ENCODE measurements at regions not wholly inside any gene's neighbourhood (a gene's known extent, or its start where the extent isn't known, plus 50 kb on each side); places are given as distances from the start of the nearest gene placed in this dataset.

DNA sequence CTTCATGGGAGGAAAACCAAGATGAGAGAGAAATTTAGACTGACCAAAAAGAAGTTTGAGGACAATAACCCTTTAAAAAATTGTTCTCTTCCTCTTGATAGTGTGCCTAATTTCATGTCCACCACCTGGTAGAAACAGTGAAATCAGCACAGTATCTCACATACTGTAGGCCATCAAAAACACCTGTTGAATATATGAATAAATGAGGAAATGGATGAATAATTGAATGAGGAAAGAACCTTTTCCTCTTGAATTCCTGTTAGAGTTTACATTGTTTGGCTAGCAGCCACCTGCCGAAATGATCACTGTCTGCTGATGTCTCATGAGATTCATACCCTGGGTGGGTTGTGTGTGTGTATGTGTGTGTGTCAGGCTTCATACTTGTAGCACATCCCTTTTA, 198.7 kb upstream of the PBX1 start:
- DNase-seq (ENCODE audit: low read depth, low spot score), result no peak
- Histone ChIP-seq H3K9me1 (replicated peaks; ENCODE audit: control insufficient read depth, extremely low read depth, insufficient read depth, low read length) (no peaks in the 10 kb centered on the region), H3K4me2 (ENCODE audit: insufficient read depth, low read length) (no peak overlapping the region), H3K79me2 (ENCODE audit: control insufficient read depth, insufficient read depth, low read length) (no peaks in the 10 kb centered on the region), H3K4me1 (ENCODE audit: control insufficient read depth, extremely low read depth, insufficient read depth, low read length) (no peaks in the 10 kb centered on the region), H4K20me1 (replicated peaks; ENCODE audit: control insufficient read depth, extremely low read depth, insufficient read depth, low read length) (no peaks in the 10 kb centered on the region), H3K9me3 (replicated peaks; ENCODE audit: control insufficient read depth, insufficient read depth, low read length) (no peaks in the 10 kb centered on the region), H3K36me3 (ENCODE audit: control insufficient read depth in 2 of 2, extremely low read depth in 1 of 2, insufficient read depth in 2 of 2, low read length in 2 of 2) (no peaks in the 10 kb centered on the region), H2AFZ (ENCODE audit: low read depth, low read length) (no peak overlapping the region), H3K27me3 (ENCODE audit: control insufficient read depth in 2 of 2, insufficient read depth in 2 of 2, low read length in 2 of 2) (no peaks in the 10 kb centered on the region), H3K4me3 (replicated peaks in 1 of 3; ENCODE audit: insufficient read depth in 1 of 3, low read depth in 1 of 3, low read length in 3 of 3) (no peak overlapping the region), H3K9ac (replicated peaks; ENCODE audit: extremely low read depth, insufficient read depth, low read length) (no peak overlapping the region), H3K27ac (ENCODE audit: insufficient read depth, low read depth, low read length) (no peak overlapping the region)
- CTCF ChIA-PET, result no interaction called here
- no peak for FAIRE-seq
- BruUV-seq (replicated peaks), result no TSS peak
- intact Hi-C loops (cut with micrococcal nuclease), result no loop called here
- POLR2A ChIA-PET, result no interaction called here
- dilution Hi-C loops (cut with MboI; ENCODE audit: extremely low pct_ligation_motif_present, low sequenced_read_pairs), result no loop called here
- TF ChIP-seq FOS (IDR thresholded peaks at IDR 0.05; ENCODE audit: borderline replicate concordance, insufficient read depth, low read length) (no peak), MYC (IDR thresholded peaks at IDR 0.05; ENCODE audit: low read depth, low read length) (no peak), EZH2 (IDR thresholded peaks at IDR 0.05; ENCODE audit: borderline replicate concordance, low read depth, low read length, severe bottlenecking) (no peak), JUN (IDR thresholded peaks at IDR 0.05; ENCODE audit: borderline replicate concordance, insufficient read depth, insufficient read length, low read depth) (no peak), POLR2AphosphoS5 (IDR thresholded peaks at IDR 0.05; ENCODE audit: insufficient read depth, low read depth, low read length) (no peak), POLR2A (IDR thresholded peaks at IDR 0.05; ENCODE audit: low read depth, low read length) (no peak), MAX (IDR thresholded peaks at IDR 0.05; ENCODE audit: insufficient read depth, insufficient read length) (no peak), GATA2 (IDR thresholded peaks at IDR 0.05; ENCODE audit: insufficient read depth, insufficient read length, low read depth, low read length) (no peak)
- TF ChIP-seq, protein P1, sequence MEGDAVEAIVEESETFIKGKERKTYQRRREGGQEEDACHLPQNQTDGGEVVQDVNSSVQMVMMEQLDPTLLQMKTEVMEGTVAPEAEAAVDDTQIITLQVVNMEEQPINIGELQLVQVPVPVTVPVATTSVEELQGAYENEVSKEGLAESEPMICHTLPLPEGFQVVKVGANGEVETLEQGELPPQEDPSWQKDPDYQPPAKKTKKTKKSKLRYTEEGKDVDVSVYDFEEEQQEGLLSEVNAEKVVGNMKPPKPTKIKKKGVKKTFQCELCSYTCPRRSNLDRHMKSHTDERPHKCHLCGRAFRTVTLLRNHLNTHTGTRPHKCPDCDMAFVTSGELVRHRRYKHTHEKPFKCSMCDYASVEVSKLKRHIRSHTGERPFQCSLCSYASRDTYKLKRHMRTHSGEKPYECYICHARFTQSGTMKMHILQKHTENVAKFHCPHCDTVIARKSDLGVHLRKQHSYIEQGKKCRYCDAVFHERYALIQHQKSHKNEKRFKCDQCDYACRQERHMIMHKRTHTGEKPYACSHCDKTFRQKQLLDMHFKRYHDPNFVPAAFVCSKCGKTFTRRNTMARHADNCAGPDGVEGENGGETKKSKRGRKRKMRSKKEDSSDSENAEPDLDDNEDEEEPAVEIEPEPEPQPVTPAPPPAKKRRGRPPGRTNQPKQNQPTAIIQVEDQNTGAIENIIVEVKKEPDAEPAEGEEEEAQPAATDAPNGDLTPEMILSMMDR (IDR thresholded peaks at IDR 0.05; ENCODE audit: extremely low read depth in 1 of 2, insufficient read depth in 1 of 2, low read depth in 1 of 2, low read length in 2 of 2), result no peak
